BLaER1 (cell line): ENCODE measurements at regions not wholly inside any gene's neighbourhood (a gene's known extent, or its start where the extent isn't known, plus 50 kb on each side); places are given as distances from the start of the nearest gene placed in this dataset.

Experiments used
- H3K27ac ChIP-seq: shearing (Covaris generic); formaldehyde crosslinking; 2 replicates; pipeline ENCODE4 v1.8.1; 2022
- H3K27me3 ChIP-seq: shearing (Covaris generic); formaldehyde crosslinking; 2 replicates; pipeline ENCODE4 v1.8.1; 2022
- H3K36me3 ChIP-seq: shearing (Covaris generic); formaldehyde crosslinking; 2 replicates; pipeline ENCODE4 v1.8.1; 2022
- H3K4me1 ChIP-seq: shearing (Covaris generic); formaldehyde crosslinking; 2 replicates; pipeline ENCODE4 v1.8.1; 2022
- H3K4me2 ChIP-seq: shearing (Covaris generic); formaldehyde crosslinking; 2 replicates; pipeline ENCODE4 v1.8.1; 2022
- H3K4me3 ChIP-seq: shearing (Covaris generic); formaldehyde crosslinking; 2 replicates; pipeline ENCODE4 v1.8.1; 2022
- H3K9ac ChIP-seq: shearing (Covaris generic); formaldehyde crosslinking; 2 replicates; pipeline ENCODE4 v1.8.1; 2022
- H3K9me3 ChIP-seq: shearing (Covaris generic); formaldehyde crosslinking; 2 replicates; pipeline ENCODE4 v1.8.1; 2022
- H4K20me1 ChIP-seq: shearing (Covaris generic); formaldehyde crosslinking; 2 replicates; pipeline ENCODE4 v1.8.1; 2022
- Cebpa-rat ChIP-seq: shearing (Covaris generic); IDR thresholded peaks from 2 replicates; pipeline ENCODE4 v1.8.1; 2022

GRCh38 chr13:97736436-97736835, 217.0 kb upstream of the IPO5 start:
- Histone ChIP-seq H3K27me3 (no peaks in the 10 kb centered on the region), H3K4me1 (no peaks in the 10 kb centered on the region), H3K4me3 (no peak overlapping the region), H3K4me2 (no peak overlapping the region), H3K36me3 (no peaks in the 10 kb centered on the region), H4K20me1 (no peaks in the 10 kb centered on the region), H3K9ac (no peak overlapping the region), H3K9me3 (no peaks in the 10 kb centered on the region), H3K27ac (no peak overlapping the region)
- TF ChIP-seq Cebpa-rat = no peak

GRCh38 chr13:97742084-97742483, 211.4 kb upstream of the IPO5 start:
- Histone ChIP-seq H3K4me3 (no peak overlapping the region), H3K9ac (no peak overlapping the region), H3K27me3 (no peaks in the 10 kb centered on the region), H3K27ac (no peak overlapping the region), H3K36me3 (no peaks in the 10 kb centered on the region), H3K9me3 (no peaks in the 10 kb centered on the region), H3K4me2 (no peak overlapping the region), H4K20me1 (no peaks in the 10 kb centered on the region), H3K4me1 (no peaks in the 10 kb centered on the region)
- TF ChIP-seq Cebpa-rat = no peak

GRCh38 chr13:97743938-97744337, 209.5 kb upstream of the IPO5 start:
- Histone ChIP-seq H3K4me2 (no peak overlapping the region), H3K36me3 (no peaks in the 10 kb centered on the region), H4K20me1 (no peaks in the 10 kb centered on the region), H3K9ac (no peak overlapping the region), H3K4me1 (no peaks in the 10 kb centered on the region), H3K4me3 (no peak overlapping the region), H3K9me3 (no peaks in the 10 kb centered on the region), H3K27me3 (no peaks in the 10 kb centered on the region), H3K27ac (no peak overlapping the region)
- TF ChIP-seq Cebpa-rat = no peak

GRCh38 chr13:97746649-97747048, 206.8 kb upstream of the IPO5 start:
- Histone ChIP-seq H3K36me3 (no peaks in the 10 kb centered on the region), H3K27ac (no peak overlapping the region)
- TF ChIP-seq Cebpa-rat = no peak

GRCh38 chr13:97749174-97749573, 204.3 kb upstream of the IPO5 start:
- Histone ChIP-seq H3K27me3 (no peaks in the 10 kb centered on the region), H3K36me3 (no peaks in the 10 kb centered on the region), H3K4me3 (no peak overlapping the region), H3K4me2 (no peak overlapping the region), H3K4me1 (no peaks in the 10 kb centered on the region), H3K9ac (no peak overlapping the region), H3K9me3 (no peaks in the 10 kb centered on the region), H4K20me1 (no peaks in the 10 kb centered on the region), H3K27ac (no peak overlapping the region)
- no peak for TF ChIP-seq Cebpa-rat

More at GRCh38 chr13:97746649-97747048, 206.8 kb upstream of the IPO5 start:
- H4K20me1 ChIP-seq = no peaks in the 10 kb centered on the region
- no peaks in the 10 kb centered on the region for H3K4me1 ChIP-seq
- H3K9ac ChIP-seq = no peak overlapping the region
- H3K4me3 ChIP-seq = no peak overlapping the region
- no peaks in the 10 kb centered on the region for H3K27me3 ChIP-seq
- H3K4me2 ChIP-seq = no peak overlapping the region
- no peaks in the 10 kb centered on the region for H3K9me3 ChIP-seq

- Histone ChIP-seq H3K27me3 (no peaks in the 10 kb centered on the region), H3K4me1 (no peaks in the 10 kb centered on the region), H3K9ac (no peak overlapping the region), H3K36me3 (no peaks in the 10 kb centered on the region), H3K4me3 (no peak overlapping the region), H4K20me1 (no peaks in the 10 kb centered on the region), H3K27ac (no peak overlapping the region), H3K4me2 (no peak overlapping the region), H3K9me3 (no peaks in the 10 kb centered on the region)
- no peak for TF ChIP-seq Cebpa-rat
Observed at GRCh38 chr13:97751477-97751876, 202.0 kb upstream of the IPO5 start.

- Histone ChIP-seq H3K4me1 (no peaks in the 10 kb centered on the region), H3K27me3 (no peaks in the 10 kb centered on the region), H3K36me3 (no peaks in the 10 kb centered on the region), H3K4me3 (no peak overlapping the region), H3K9me3 (no peaks in the 10 kb centered on the region), H3K9ac (no peak overlapping the region), H3K4me2 (no peak overlapping the region), H4K20me1 (no peaks in the 10 kb centered on the region), H3K27ac (no peak overlapping the region)
- TF ChIP-seq Cebpa-rat = no peak
Observed at GRCh38 chr13:97752961-97753668, 200.4 kb upstream of the IPO5 start.

- Histone ChIP-seq H3K36me3 (no peaks in the 10 kb centered on the region), H3K27ac (no peak overlapping the region), H3K4me3 (no peak overlapping the region), H3K27me3 (no peaks in the 10 kb centered on the region), H3K4me2 (no peak overlapping the region), H3K9ac (no peak overlapping the region), H4K20me1 (no peaks in the 10 kb centered on the region), H3K4me1 (no peaks in the 10 kb centered on the region), H3K9me3 (no peaks in the 10 kb centered on the region)
- TF ChIP-seq Cebpa-rat = no peak
Observed at GRCh38 chr13:97753942-97754670, 199.4 kb upstream of the IPO5 start.

GRCh38 chr13:97757807-97758206, 195.7 kb upstream of the IPO5 start:
- TF ChIP-seq Cebpa-rat = no peak
- no peak overlapping the region for H3K27ac ChIP-seq
- no peak overlapping the region for H3K4me3 ChIP-seq
- no peaks in the 10 kb centered on the region for H3K36me3 ChIP-seq
- H4K20me1 ChIP-seq = no peaks in the 10 kb centered on the region
- H3K4me1 ChIP-seq = 0 out of 2 replicates have a peak, but pooled peaks cover 6% of the 10 kb centered on the region
- H3K4me2 ChIP-seq = no peak overlapping the region
- no peaks in the 10 kb centered on the region for H3K27me3 ChIP-seq
- H3K9ac ChIP-seq = no peak overlapping the region
- H3K9me3 ChIP-seq = no peaks in the 10 kb centered on the region; the same call in 1 of the 2 replicates

- Histone ChIP-seq H3K27ac (no peak overlapping the region), H3K27me3 (no peaks in the 10 kb centered on the region), H3K9ac (no peak overlapping the region), H3K36me3 (no peaks in the 10 kb centered on the region), H3K9me3 (no peaks in the 10 kb centered on the region; the same call in 1 of the 2 replicates), H3K4me3 (no peak overlapping the region), H3K4me2 (no peak overlapping the region), H4K20me1 (no peaks in the 10 kb centered on the region), H3K4me1 (0 out of 2 replicates have a peak, but pooled peaks cover 6% of the 10 kb centered on the region)
- no peak for TF ChIP-seq Cebpa-rat
Observed at GRCh38 chr13:97758317-97758716, 195.2 kb upstream of the IPO5 start.
